Omental fat pad (tissue), 3 donors: ENCODE measurements at regions not wholly inside any gene's neighbourhood (a gene's known extent, or its start where the extent isn't known, plus 50 kb on each side); places are given as distances from the start of the nearest gene placed in this dataset.
"Not testable (repeated sequence)": the region's sequence is repeated elsewhere in the genome, so short reads cannot be mapped to it uniquely, and the experiment has no call there.

Experiments used
- ATAC-seq: fragments of 150-250 bp; one replicate; pipeline ENCODE4 v1.9.1; 2016; ENCODE audit warnings: mild to moderate bottlenecking, moderate library complexity; ENCODE audit not compliant: low FRiP score
- DNase-seq: peaks from one replicate; pipeline ENCODE4 v3.0.0-alpha.2; 2019; ENCODE audit warnings: low spot score
- CTCF ChIP-seq, 3 donors: fragments of 450-650 bp; IDR thresholded peaks; one replicate each; pipeline ENCODE4 v1.5.1; 2016 to 2017; ENCODE audit warnings: antibody characterized with exemption in 3 of 3, mild to moderate bottlenecking in 3 of 3, moderate library complexity in 2 of 3

GRCh38 chr9:79432485-79432884 lies 139.3 kb upstream of the TLE4 start:
- TF ChIP-seq CTCF (IDR thresholded peaks at IDR 0.05) = no peak
- DNase-seq = no peak
- ATAC-seq = no peak

- TF ChIP-seq CTCF (IDR thresholded peaks at IDR 0.05) = no peak
- no peak for DNase-seq
- no peak for ATAC-seq
Measured at GRCh38 chr9:79433703-79434102, 138.1 kb upstream of the TLE4 start.

- not testable (repeated sequence) for ATAC-seq, DNase-seq
Measured at GRCh38 chr9:79439221-79439620, 132.5 kb upstream of the TLE4 start.

- TF ChIP-seq CTCF (IDR thresholded peaks at IDR 0.05) = no peak
- DNase-seq (no peak), ATAC-seq (no peak)
Measured at GRCh38 chr9:79446523-79447307, 125.0 kb upstream of the TLE4 start.

GRCh38 chr9:79447308-79447605 lies 124.5 kb upstream of the TLE4 start:
- no peak for TF ChIP-seq CTCF (IDR thresholded peaks at IDR 0.05)
- no peak for DNase-seq
- no peak for ATAC-seq

GRCh38 chr9:79447762-79448161 lies 124.0 kb upstream of the TLE4 start:
- ATAC-seq = no peak
- no peak for TF ChIP-seq CTCF (IDR thresholded peaks at IDR 0.05)
- DNase-seq = no peak

- DNase-seq (no peak), ATAC-seq (no peak)
- TF ChIP-seq CTCF (IDR thresholded peaks at IDR 0.05) = no peak
Measured at GRCh38 chr9:79452265-79452664, 119.5 kb upstream of the TLE4 start.
